Rectal smooth muscle tissue (tissue), 1 donor: ENCODE measurements at regions not wholly inside any gene's neighbourhood (a gene's known extent, or its start where the extent isn't known, plus 50 kb on each side); places are given as distances from the start of the nearest gene placed in this dataset.
A peak's percentile ranks its signal among the peaks of the same experiment; 100 is the strongest.

Experiments
- H3K27ac ChIP-seq: one replicate; pipeline ENCODE4 v1.7.0; 2013; ENCODE audit warnings: low read depth, low read length, inconsistent platforms
- H3K27me3 ChIP-seq: one replicate; pipeline ENCODE4 v1.7.0; 2013; ENCODE audit warnings: low read length; ENCODE audit not compliant: control insufficient read depth, insufficient read depth
- H3K36me3 ChIP-seq: one replicate; pipeline ENCODE4 v1.7.0; 2013; ENCODE audit warnings: low read length; ENCODE audit not compliant: control insufficient read depth, insufficient read depth
- H3K4me1 ChIP-seq: one replicate; pipeline ENCODE4 v1.7.0; 2013; ENCODE audit warnings: low read length; ENCODE audit not compliant: control insufficient read depth, insufficient read depth
- H3K4me3 ChIP-seq: one replicate; pipeline ENCODE4 v1.7.0; 2013; ENCODE audit warnings: low read length
- H3K9ac ChIP-seq: one replicate; pipeline ENCODE4 v1.7.0; 2013; ENCODE audit warnings: low read length

- H3K36me3 ChIP-seq: no peaks in the 10 kb centered on the region
- no peaks in the 10 kb centered on the region for H3K27me3 ChIP-seq
- no peak overlapping the region for H3K4me3 ChIP-seq
- H3K4me1 ChIP-seq: peaks cover 19% of the 10 kb centered on the region
- H3K9ac ChIP-seq: no peak overlapping the region
- no peak overlapping the region for H3K27ac ChIP-seq
Measured at GRCh38 chr1:235002706-235003300, 125.8 kb downstream of the TOMM20 start.

DNA sequence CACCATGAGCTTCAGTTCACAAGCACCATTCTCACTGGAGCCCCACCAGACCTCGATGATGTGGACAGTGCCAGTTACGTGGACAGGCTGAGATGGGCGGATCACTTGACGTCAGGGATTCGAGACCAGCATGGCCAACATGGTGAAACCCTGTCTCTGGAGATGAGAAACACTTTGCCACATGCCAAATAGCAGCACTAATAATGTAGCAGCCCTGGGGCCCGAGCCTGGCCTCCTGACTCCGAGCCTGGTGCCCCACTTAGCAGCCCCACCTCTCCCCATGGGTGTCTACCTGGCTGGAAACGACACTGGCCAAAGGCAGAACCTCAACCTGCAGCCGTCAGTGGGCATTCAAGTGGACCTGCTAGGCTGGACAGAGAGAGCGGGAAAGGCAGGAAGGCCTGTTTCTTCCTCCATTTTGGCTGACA lies 129.1 kb downstream of the TOMM20 start:
- Histone ChIP-seq H3K9ac (no peak overlapping the region), H3K4me1 (peaks cover 27% of the 10 kb centered on the region), H3K27ac (peak overlapping the region; percentile 94), H3K27me3 (no peaks in the 10 kb centered on the region), H3K4me3 (no peak overlapping the region), H3K36me3 (no peaks in the 10 kb centered on the region)

DNA sequence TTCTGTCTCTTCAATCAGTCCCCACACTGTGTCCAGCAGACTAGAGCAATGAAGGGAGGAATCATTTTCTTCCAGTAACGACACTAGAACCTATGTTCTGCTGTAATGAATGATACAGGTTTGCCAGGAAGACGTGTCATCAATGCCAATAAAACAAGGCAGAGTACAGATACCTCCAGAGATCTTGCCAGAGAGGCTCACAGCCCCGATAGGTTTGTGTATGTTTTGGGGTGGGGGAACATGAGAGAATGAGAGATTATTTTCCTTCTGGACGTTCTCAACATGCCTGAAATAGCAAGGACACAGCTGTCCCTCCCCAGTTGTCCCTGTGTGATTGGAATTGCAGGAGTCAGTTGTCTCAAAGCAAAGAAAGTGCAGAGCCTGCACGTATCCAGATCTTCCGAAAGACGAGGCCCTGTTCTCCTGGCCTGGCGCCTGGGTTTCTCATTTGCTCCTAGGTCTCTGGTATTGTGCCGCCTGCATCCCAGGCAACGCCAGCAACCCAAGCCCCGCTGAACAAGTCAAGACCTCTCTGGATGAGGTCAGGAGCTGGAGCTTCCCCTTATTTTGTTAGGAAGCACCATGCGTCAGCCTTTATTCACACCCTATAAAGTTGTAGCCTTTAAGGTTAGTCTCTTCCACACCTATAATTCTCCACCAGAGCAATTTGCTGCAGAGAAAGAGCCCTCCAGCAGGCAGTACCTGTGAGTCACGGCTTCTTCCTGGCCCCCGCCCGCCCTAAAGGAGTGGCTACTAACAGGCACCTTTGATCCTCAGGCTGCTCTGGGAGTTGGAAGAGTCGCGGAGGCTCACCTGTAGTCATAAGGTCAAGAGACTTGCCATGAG lies 130.5 kb downstream of the TOMM20 start:
- Histone ChIP-seq H3K4me3 (peak overlapping the region; percentile 3), H3K27ac (peak overlapping the region; percentile 94), H3K4me1 (peaks cover 27% of the 10 kb centered on the region), H3K9ac (peak overlapping the region; percentile 50), H3K36me3 (no peaks in the 10 kb centered on the region), H3K27me3 (no peaks in the 10 kb centered on the region)

DNA sequence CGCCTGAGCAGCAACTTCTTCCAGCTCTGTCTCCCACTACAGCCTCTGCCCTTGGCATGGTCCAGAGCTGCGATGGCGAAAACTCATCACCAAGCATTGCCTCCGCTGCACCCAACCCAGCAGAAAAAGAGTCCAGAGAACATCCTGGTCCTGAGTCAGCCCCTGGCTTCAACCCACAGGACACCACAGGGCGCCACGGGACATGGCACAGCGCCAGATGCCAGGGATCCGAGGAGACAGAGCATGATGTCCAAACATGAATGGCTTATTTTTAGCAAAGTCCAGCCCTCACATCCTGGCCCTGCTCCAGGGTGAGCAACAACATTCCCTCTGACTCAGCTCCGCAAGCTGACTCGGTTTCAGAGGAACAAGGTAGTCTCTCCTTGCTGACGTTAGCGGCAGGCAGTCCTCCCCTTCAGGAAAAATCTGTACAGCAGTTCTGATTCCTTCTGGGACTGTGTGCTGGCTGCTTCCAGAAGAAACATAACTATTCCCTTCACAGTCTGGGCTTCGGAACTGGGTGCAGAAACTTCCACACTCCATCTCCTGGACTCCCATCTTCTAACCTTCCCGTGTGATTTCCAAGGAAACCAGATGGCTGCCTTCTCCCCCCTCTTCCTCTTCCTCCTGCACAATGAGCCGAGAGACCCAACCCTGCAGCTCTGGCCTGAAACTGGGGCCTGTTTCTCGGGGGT lies 131.3 kb downstream of the TOMM20 start:
- Histone ChIP-seq H3K9ac (peak overlapping the region; percentile 10), H3K27ac (peak overlapping the region; percentile 94), H3K4me1 (peaks cover 27% of the 10 kb centered on the region), H3K4me3 (peak overlapping the region; percentile 29), H3K36me3 (no peaks in the 10 kb centered on the region), H3K27me3 (no peaks in the 10 kb centered on the region)

GRCh38 chr1:234996245-234996757 lies 132.3 kb downstream of the TOMM20 start:
- no peak overlapping the region for H3K9ac ChIP-seq
- H3K27me3 ChIP-seq: no peaks in the 10 kb centered on the region
- H3K4me1 ChIP-seq: peaks cover 27% of the 10 kb centered on the region
- no peaks in the 10 kb centered on the region for H3K36me3 ChIP-seq
- peak overlapping the region; percentile 94 for H3K27ac ChIP-seq
- no peak overlapping the region for H3K4me3 ChIP-seq

GRCh38 chr1:234994436-234995295 lies 134.0 kb downstream of the TOMM20 start:
- H3K36me3 ChIP-seq: no peaks in the 10 kb centered on the region
- H3K9ac ChIP-seq: no peak overlapping the region
- peaks cover 30% of the 10 kb centered on the region for H3K4me1 ChIP-seq
- no peak overlapping the region for H3K27ac ChIP-seq
- H3K27me3 ChIP-seq: no peaks in the 10 kb centered on the region
- no peak overlapping the region for H3K4me3 ChIP-seq

- peaks cover 21% of the 10 kb centered on the region for H3K4me1 ChIP-seq
Measured at GRCh38 chr1:234992065-234992464, 136.6 kb downstream of the TOMM20 start.

GRCh38 chr1:234990874-234991801 lies 137.5 kb downstream of the TOMM20 start:
- Histone ChIP-seq H3K27ac (peak overlapping the region; percentile 7), H3K9ac (no peak overlapping the region), H3K27me3 (no peaks in the 10 kb centered on the region)

More at GRCh38 chr1:234992065-234992464, 136.6 kb downstream of the TOMM20 start:
- Histone ChIP-seq H3K27me3 (no peaks in the 10 kb centered on the region), H3K36me3 (no peaks in the 10 kb centered on the region), H3K27ac (no peak overlapping the region), H3K4me3 (no peak overlapping the region), H3K9ac (no peak overlapping the region)

DNA sequence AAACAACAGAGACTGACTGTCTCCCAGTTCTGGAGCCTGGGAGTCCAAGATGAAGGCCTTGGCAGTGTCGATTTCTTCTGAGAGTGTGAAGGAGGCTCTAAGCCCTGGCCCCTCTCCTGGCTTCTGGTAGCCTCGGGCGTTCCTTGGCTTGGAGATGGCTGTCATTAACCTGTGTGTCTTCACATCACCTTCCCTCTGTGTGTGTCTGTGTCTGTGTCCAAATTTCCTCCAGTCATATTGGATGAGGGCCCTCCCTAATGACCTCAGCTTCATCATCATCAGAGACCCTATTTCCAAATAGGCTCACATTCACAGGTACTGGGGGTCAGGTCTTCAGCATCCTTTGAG lies 138.3 kb downstream of the TOMM20 start:
- Histone ChIP-seq H3K27ac (peak overlapping the region; percentile 92), H3K4me1 (peaks cover 22% of the 10 kb centered on the region), H3K36me3 (no peaks in the 10 kb centered on the region), H3K27me3 (no peaks in the 10 kb centered on the region), H3K4me3 (no peak overlapping the region), H3K9ac (no peak overlapping the region)

More at GRCh38 chr1:234990874-234991801, 137.5 kb downstream of the TOMM20 start:
- Histone ChIP-seq H3K36me3 (no peaks in the 10 kb centered on the region), H3K4me1 (peaks cover 22% of the 10 kb centered on the region), H3K4me3 (no peak overlapping the region)

- Histone ChIP-seq H3K27ac (peak overlapping the region; percentile 92), H3K4me3 (no peak overlapping the region), H3K9ac (no peak overlapping the region), H3K27me3 (no peaks in the 10 kb centered on the region), H3K36me3 (no peaks in the 10 kb centered on the region), H3K4me1 (peaks cover 22% of the 10 kb centered on the region)
Measured at GRCh38 chr1:234989479-234990327, 138.9 kb downstream of the TOMM20 start.
